Ovary (tissue), 3 donors: ENCODE measurements at regions not wholly inside any gene's neighbourhood (a gene's known extent, or its start where the extent isn't known, plus 50 kb on each side); places are given as distances from the start of the nearest gene placed in this dataset.

Experiments used
- EP300 ChIP-seq: sonication (generic); formaldehyde crosslinking; IDR thresholded peaks from one replicate; pipeline ENCODE4 v1.6.1; 2017; ENCODE audit warnings: antibody characterized with exemption
- POLR2A ChIP-seq: fragments of 450-650 bp; IDR thresholded peaks from one replicate; pipeline ENCODE4 v1.6.1; 2017; ENCODE audit warnings: antibody characterized with exemption, mild to moderate bottlenecking, moderate library complexity
- TF ChIP-seq, protein P1 (sequence below), 3 donors: fragments of 450-650 bp in 2 of 3; fragments of 200-600 bp in 1 of 3; IDR thresholded peaks; one replicate each; pipeline versions ENCODE4 v1.5.1 to v1.8.0; 2016 to 2022; ENCODE audit warnings: antibody characterized with exemption in 3 of 3, mild to moderate bottlenecking in 1 of 3
- donor health status: DM: no; HTN: no; CAD: no.

DNA sequence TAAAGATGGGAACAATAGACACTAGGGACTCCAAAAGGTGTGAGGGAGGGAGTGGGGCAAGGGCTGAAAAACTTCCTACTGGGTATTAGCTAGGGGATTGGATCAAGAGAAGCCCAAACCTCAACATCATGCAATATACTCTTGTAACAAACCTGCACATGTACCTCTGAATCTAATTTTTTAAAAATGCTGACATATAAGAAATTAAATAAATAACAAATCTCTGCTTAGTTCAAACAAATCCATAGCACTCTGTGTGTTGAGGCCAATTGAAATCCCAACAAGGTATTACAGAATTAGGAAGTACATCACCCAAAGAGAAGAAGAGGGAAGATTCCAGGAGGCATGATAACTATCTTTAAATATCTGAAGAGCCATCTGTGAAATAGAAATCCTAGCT lies 55.4 kb upstream of the CDH20 start:
- TF ChIP-seq, protein P1, sequence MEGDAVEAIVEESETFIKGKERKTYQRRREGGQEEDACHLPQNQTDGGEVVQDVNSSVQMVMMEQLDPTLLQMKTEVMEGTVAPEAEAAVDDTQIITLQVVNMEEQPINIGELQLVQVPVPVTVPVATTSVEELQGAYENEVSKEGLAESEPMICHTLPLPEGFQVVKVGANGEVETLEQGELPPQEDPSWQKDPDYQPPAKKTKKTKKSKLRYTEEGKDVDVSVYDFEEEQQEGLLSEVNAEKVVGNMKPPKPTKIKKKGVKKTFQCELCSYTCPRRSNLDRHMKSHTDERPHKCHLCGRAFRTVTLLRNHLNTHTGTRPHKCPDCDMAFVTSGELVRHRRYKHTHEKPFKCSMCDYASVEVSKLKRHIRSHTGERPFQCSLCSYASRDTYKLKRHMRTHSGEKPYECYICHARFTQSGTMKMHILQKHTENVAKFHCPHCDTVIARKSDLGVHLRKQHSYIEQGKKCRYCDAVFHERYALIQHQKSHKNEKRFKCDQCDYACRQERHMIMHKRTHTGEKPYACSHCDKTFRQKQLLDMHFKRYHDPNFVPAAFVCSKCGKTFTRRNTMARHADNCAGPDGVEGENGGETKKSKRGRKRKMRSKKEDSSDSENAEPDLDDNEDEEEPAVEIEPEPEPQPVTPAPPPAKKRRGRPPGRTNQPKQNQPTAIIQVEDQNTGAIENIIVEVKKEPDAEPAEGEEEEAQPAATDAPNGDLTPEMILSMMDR (IDR thresholded peaks at IDR 0.05) = no peak
- TF ChIP-seq POLR2A (no peak), EP300 (no peak)
